LNCAP (cell line): ENCODE measurements at regions not wholly inside any gene's neighbourhood (a gene's known extent, or its start where the extent isn't known, plus 50 kb on each side); places are given as distances from the start of the nearest gene placed in this dataset.

ENCODE experiments used
- TF ChIP-seq, protein P1 (sequence below): fragments of 450-650 bp; IDR thresholded peaks from 2 replicates; pipeline ENCODE4 v1.5.1; 2017; ENCODE audit warnings: mild to moderate bottlenecking

DNA sequence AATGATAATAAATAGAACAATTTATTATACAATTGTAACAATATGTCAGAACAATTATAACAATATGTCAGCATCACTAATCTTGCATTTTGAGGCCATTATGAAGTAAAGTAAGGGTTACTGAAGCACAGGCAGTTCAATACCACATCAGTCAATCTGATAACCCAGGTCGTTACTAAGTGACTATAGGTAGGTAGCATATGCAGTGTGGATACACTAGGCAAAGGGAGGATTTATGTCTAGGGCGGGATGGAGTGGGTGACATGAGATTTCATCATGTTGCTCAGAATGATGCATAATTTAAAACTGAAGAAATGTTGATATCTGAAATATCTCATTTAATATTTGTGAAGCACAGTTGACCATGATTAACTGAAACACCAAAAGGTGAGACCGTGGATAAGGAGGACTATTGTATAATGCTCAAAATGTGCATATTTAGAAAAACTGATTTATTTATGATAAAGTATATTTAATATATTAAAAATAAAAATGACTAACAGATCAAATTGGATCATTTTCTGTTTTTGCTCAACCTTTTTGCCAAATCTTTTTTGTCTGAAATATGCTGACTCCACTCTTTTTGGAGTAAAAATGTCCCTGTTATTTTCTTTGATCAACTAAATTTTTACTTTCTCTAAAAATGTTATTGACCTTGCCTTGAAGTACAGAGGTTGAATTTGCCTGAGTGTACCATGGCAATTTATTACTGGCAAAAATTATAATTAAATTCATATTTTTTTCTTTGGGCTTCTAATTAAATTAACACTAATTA is 1189.4 kb upstream of the USP15 start:
- TF ChIP-seq, protein P1, sequence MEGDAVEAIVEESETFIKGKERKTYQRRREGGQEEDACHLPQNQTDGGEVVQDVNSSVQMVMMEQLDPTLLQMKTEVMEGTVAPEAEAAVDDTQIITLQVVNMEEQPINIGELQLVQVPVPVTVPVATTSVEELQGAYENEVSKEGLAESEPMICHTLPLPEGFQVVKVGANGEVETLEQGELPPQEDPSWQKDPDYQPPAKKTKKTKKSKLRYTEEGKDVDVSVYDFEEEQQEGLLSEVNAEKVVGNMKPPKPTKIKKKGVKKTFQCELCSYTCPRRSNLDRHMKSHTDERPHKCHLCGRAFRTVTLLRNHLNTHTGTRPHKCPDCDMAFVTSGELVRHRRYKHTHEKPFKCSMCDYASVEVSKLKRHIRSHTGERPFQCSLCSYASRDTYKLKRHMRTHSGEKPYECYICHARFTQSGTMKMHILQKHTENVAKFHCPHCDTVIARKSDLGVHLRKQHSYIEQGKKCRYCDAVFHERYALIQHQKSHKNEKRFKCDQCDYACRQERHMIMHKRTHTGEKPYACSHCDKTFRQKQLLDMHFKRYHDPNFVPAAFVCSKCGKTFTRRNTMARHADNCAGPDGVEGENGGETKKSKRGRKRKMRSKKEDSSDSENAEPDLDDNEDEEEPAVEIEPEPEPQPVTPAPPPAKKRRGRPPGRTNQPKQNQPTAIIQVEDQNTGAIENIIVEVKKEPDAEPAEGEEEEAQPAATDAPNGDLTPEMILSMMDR = no peak

DNA sequence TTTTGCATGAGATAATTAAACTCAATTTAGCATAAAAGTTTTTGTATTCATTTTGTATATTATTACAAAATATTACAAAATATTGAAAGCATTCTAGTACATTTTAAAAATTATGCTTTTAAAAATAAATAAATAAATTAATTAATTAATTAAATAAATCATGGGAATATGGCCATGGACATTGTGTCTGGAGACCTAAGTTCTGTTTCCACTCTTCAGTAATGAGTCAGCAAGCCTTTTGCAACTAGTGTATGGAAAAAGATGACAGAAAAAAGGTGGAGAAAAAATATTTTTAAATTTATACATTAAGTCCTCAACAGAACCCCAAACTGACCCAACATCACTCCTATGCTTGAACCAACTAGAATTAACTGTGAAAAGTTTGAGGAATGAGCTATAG is 1187.5 kb upstream of the USP15 start:
- TF ChIP-seq, protein P1 = no peak

DNA sequence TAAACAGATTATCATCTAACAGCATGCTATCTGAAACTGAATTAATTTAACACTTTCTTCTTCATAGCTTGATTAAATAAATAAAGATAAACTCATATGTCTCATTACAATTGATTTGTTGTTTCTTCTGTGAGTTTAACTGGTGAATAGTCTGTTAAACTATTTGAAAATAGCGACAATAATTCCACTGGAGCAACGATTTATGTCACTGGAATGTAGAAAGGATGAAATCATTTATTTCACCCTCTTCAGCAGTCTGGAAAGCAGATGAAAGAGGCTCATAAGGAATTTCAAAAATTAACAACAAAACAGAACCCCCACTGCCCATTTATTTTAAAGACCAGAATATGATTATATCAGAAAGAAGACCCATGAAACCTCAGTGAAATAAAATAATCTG is 1165.1 kb upstream of the USP15 start:
- TF ChIP-seq, protein P1 = no peak

DNA sequence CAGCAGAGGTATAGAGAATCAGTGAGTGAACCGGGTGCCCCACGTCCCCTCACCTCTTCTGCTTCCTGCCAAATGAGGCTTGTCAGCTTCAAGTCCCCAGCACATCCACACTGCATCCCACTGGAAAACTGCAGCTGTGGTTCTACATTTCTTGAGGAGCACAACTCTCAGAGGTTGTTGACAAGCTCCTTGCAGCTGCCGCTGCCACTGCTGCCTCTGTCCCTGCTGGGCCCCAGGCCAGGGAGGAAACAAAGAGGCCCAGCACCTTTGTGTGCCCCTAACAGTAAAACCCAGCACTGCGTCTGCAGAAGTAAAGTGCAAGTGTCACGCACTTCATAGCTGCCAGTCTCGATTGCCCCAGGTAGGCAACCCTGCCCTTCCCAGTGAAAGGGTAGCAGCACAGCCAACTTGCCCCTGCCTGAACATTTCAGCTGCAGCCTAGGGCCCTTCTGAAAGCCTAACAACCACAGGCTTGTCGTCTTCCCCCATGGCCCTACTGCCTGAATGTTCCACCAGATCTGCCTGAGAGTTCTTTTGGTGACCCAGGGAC is 1162.1 kb upstream of the USP15 start:
- TF ChIP-seq, protein P1 = no peak

DNA sequence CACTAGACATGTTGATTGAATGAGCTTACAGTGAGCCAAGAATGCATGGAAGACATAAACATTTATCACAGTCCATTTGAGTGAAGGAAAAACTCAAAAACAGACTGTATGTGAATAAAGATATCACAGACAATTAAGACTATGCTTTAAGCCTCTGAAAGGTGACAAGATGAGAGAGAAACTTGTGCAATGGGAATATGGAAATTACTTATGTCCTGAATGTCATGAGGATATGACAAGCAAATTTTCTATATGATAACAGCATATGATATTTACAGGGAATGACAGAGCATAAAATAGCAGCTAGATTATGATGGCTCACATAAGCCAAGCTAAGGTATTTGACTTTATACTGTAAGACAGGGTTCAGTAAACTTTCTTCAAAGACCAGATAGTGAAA is 1153.1 kb upstream of the USP15 start:
- TF ChIP-seq, protein P1 = no peak

DNA sequence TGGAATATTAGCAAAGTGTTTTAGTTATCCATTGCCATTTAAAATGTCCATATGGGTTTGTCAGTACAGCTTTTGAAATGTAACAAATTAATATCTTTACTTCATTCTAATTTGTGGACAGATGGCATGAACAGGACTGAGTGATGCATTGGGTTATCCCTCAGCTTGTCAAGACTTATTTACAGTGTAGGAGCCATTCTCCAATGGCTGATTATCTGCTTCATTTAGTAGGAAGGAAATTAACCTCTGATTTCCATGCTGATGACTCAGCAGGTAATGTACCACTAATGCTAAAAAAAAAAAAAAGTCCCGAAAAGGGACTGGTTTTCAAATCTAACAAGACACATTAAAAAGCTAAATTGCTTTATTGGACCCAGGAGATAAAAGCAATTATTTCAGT is 1149.0 kb upstream of the USP15 start:
- TF ChIP-seq, protein P1 = no peak

DNA sequence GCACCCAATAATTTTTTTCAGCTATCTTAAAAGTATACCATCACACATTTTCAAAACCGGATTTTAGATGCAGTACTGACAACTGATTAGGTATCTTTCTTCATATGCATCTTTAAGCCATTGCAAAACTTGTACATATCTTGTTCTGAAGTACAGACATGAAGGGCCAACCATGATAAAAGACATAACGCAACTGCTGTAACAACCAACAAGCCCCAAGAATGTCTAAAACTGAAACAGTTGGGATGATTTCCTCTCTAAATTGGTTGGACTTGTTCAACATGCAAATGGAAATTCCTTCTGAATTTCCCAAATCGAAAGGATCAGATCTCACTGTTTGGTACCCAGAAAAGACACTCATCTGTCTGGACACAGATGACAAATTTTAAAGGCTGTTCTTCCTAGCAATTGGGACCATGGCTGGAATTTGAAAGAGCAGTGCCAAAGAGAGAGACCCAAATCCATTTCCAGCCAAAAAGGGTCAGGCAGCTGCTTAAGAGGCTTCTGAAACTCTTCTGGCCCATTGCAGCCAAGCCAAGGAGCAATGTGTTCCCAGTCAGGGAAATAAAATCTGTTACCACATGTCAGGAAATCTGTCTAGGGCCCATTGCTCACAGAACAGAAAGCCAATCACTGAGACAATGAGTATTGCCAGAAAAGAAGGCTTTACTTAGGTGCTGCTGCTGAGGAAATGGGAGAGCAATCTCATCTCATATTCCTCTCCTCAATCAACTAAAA is 1122.4 kb upstream of the USP15 start:
- TF ChIP-seq, protein P1 = no peak
